ENCODE measurements at regions not wholly inside any gene's neighbourhood (a gene's known extent, or its start where the extent isn't known, plus 50 kb on each side); places are given as distances from the start of the nearest gene placed in this dataset.
"Not testable (repeated sequence)": the region's sequence is repeated elsewhere in the genome, so short reads cannot be mapped to it uniquely, and the experiment has no call there.

- ATAC-seq = no peak
- no peaks in the 10 kb centered on the region for H3K9me3 Mint-ChIP-seq
- no peak for DNase-seq
- peaks cover 13% of the 10 kb centered on the region for H3K27me3 Mint-ChIP-seq
- H3K4me3 Mint-ChIP-seq = no peak overlapping the region
- peaks cover 5% of the 10 kb centered on the region for H3K4me1 Mint-ChIP-seq
- H3K27ac Mint-ChIP-seq = no peak overlapping the region
Measured at GRCh38 chr6:113758826-113759574, 98.1 kb upstream of the MARCKS start.

GRCh38 chr6:113762641-113763040 lies 94.5 kb upstream of the MARCKS start:
- DNase-seq = no peak
- Mint-ChIP-seq H3K4me3 (no peak overlapping the region), H3K27me3 (peaks cover 13% of the 10 kb centered on the region), H3K9me3 (no peaks in the 10 kb centered on the region), H3K27ac (no peak overlapping the region), H3K4me1 (peaks cover 5% of the 10 kb centered on the region)
- no peak for ATAC-seq

GRCh38 chr6:113763311-113763766 lies 93.8 kb upstream of the MARCKS start:
- Mint-ChIP-seq H3K4me3 (no peak overlapping the region), H3K27me3 (peaks cover 13% of the 10 kb centered on the region)
- no peak for ATAC-seq

GRCh38 chr6:113763876-113764275 lies 93.3 kb upstream of the MARCKS start:
- ATAC-seq (peak; percentile 37), DNase-seq (no peak)
- Mint-ChIP-seq H3K9me3 (no peaks in the 10 kb centered on the region), H3K4me3 (no peak overlapping the region), H3K4me1 (peaks cover 5% of the 10 kb centered on the region), H3K27ac (no peak overlapping the region), H3K27me3 (peaks cover 13% of the 10 kb centered on the region)

More at GRCh38 chr6:113763311-113763766, 93.8 kb upstream of the MARCKS start:
- Mint-ChIP-seq H3K4me1 (peaks cover 5% of the 10 kb centered on the region), H3K27ac (no peak overlapping the region), H3K9me3 (no peaks in the 10 kb centered on the region)
- no peak for DNase-seq

- Mint-ChIP-seq H3K4me3 (no peak overlapping the region), H3K4me1 (peaks cover 5% of the 10 kb centered on the region), H3K27me3 (peaks cover 13% of the 10 kb centered on the region), H3K27ac (no peak overlapping the region), H3K9me3 (no peaks in the 10 kb centered on the region)
- ATAC-seq (no peak), DNase-seq (no peak)
Measured at GRCh38 chr6:113765909-113766308, 91.2 kb upstream of the MARCKS start.

GRCh38 chr6:113767985-113768384 lies 89.2 kb upstream of the MARCKS start:
- H3K4me1 Mint-ChIP-seq = peaks cover 5% of the 10 kb centered on the region
- no peaks in the 10 kb centered on the region for H3K9me3 Mint-ChIP-seq
- H3K27ac Mint-ChIP-seq = no peak overlapping the region
- no peak for ATAC-seq
- no peak overlapping the region for H3K4me3 Mint-ChIP-seq
- no peak for DNase-seq
- peaks cover 12% of the 10 kb centered on the region for H3K27me3 Mint-ChIP-seq

- Mint-ChIP-seq H3K27me3 (peaks cover 6% of the 10 kb centered on the region), H3K9me3 (no peaks in the 10 kb centered on the region), H3K4me1 (no peaks in the 10 kb centered on the region), H3K27ac (no peak overlapping the region), H3K4me3 (no peak overlapping the region)
- DNase-seq (no peak), ATAC-seq (no peak)
Measured at GRCh38 chr6:113772961-113773360, 84.2 kb upstream of the MARCKS start.

- Mint-ChIP-seq H3K9me3 (no peaks in the 10 kb centered on the region), H3K27me3 (peaks cover 6% of the 10 kb centered on the region), H3K4me1 (no peaks in the 10 kb centered on the region), H3K27ac (no peak overlapping the region), H3K4me3 (no peak overlapping the region)
- DNase-seq (no peak), ATAC-seq (no peak)
Measured at GRCh38 chr6:113774127-113774825, 82.9 kb upstream of the MARCKS start.

- H3K27ac Mint-ChIP-seq = no peak overlapping the region
- no peaks in the 10 kb centered on the region for H3K9me3 Mint-ChIP-seq
- DNase-seq = no peak
- H3K27me3 Mint-ChIP-seq = peaks cover 6% of the 10 kb centered on the region
- ATAC-seq = no peak
- H3K4me3 Mint-ChIP-seq = no peak overlapping the region
- H3K4me1 Mint-ChIP-seq = no peaks in the 10 kb centered on the region
Measured at GRCh38 chr6:113776998-113777397, 80.1 kb upstream of the MARCKS start.

GRCh38 chr6:113777601-113778000 lies 79.5 kb upstream of the MARCKS start:
- H3K27me3 Mint-ChIP-seq = peaks cover 6% of the 10 kb centered on the region
- no peak for DNase-seq
- H3K4me3 Mint-ChIP-seq = no peak overlapping the region

GRCh38 chr6:113779656-113780055 lies 77.5 kb upstream of the MARCKS start:
- no peak overlapping the region for H3K4me3 Mint-ChIP-seq
- peak overlapping the region in 1 of 2 donors; percentile 42 for H3K27ac Mint-ChIP-seq
- no peaks in the 10 kb centered on the region for H3K9me3 Mint-ChIP-seq
- DNase-seq (no peak), ATAC-seq (no peak)
- H3K27me3 Mint-ChIP-seq = no peaks in the 10 kb centered on the region
- no peaks in the 10 kb centered on the region for H3K4me1 Mint-ChIP-seq

More at GRCh38 chr6:113777601-113778000, 79.5 kb upstream of the MARCKS start:
- Mint-ChIP-seq H3K27ac (no peak overlapping the region), H3K4me1 (no peaks in the 10 kb centered on the region), H3K9me3 (no peaks in the 10 kb centered on the region)
- ATAC-seq = no peak

GRCh38 chr6:113782636-113783035 lies 74.5 kb upstream of the MARCKS start:
- Mint-ChIP-seq H3K9me3 (no peaks in the 10 kb centered on the region), H3K27me3 (no peaks in the 10 kb centered on the region), H3K27ac (no peak overlapping the region), H3K4me3 (no peak overlapping the region), H3K4me1 (no peaks in the 10 kb centered on the region)
- DNase-seq (no peak), ATAC-seq (no peak)

GRCh38 chr6:113786168-113786567 lies 71.0 kb upstream of the MARCKS start:
- Mint-ChIP-seq H3K9me3 (no peaks in the 10 kb centered on the region), H3K27ac (no peak overlapping the region), H3K27me3 (no peaks in the 10 kb centered on the region), H3K4me1 (no peaks in the 10 kb centered on the region), H3K4me3 (no peak overlapping the region)
- DNase-seq = no peak
- no peak for ATAC-seq

- H3K27ac Mint-ChIP-seq = no peak overlapping the region
- H3K4me1 Mint-ChIP-seq = no peaks in the 10 kb centered on the region
- DNase-seq = no peak
- ATAC-seq = no peak
- peaks cover 7% of the 10 kb centered on the region for H3K27me3 Mint-ChIP-seq
- H3K4me3 Mint-ChIP-seq = no peak overlapping the region
- no peaks in the 10 kb centered on the region for H3K9me3 Mint-ChIP-seq
Measured at GRCh38 chr6:113788586-113788985, 68.6 kb upstream of the MARCKS start.

GRCh38 chr6:113791225-113791624 lies 65.9 kb upstream of the MARCKS start:
- ATAC-seq, H3K4me3 Mint-ChIP-seq, H3K27ac Mint-ChIP-seq, DNase-seq, H3K4me1 Mint-ChIP-seq: not testable (repeated sequence)
- Mint-ChIP-seq H3K27me3 (peaks cover 23% of the 10 kb centered on the region), H3K9me3 (peaks cover 0 to 11% of the 10 kb centered on the region in 2 donors)

GRCh38 chr6:113795371-113795770 lies 61.8 kb upstream of the MARCKS start:
- ATAC-seq, DNase-seq, H3K4me1 Mint-ChIP-seq, H3K4me3 Mint-ChIP-seq, H3K27ac Mint-ChIP-seq: not testable (repeated sequence)
- Mint-ChIP-seq H3K27me3 (peaks cover 29% of the 10 kb centered on the region), H3K9me3 (peaks cover 0 to 11% of the 10 kb centered on the region in 2 donors)

All from stimulated activated naive CD8-positive, alpha-beta T cell treated with anti-CD3 and anti-CD28 coated beads, Interleukin-15, amount 100 ng/mL, for 72 hours (primary cell).